ENCODE measurements at regions not wholly inside any gene's neighbourhood (a gene's known extent, or its start where the extent isn't known, plus 50 kb on each side); places are given as distances from the start of the nearest gene placed in this dataset.

DNA sequence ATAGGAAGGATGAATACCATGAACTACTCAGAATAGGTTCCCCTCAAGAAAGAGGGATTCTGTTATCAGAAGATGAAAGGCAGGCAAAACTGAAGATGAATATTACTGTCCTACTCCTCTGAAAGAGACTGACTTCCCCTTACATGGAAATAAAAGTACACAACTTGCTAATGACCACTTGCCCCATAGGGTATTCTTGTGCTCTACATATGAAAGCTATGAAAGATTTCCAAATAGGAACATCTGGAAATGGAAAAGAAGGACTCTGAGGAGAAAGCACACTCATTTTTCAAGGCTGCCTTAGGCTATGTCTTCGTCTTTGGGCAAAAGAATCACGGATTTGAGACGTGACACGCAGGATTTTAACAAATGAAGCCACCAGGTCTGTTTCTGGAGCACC, 170.1 kb upstream of the DAB1 start:
- TF ChIP-seq POLR2AphosphoS5 (IDR thresholded peaks at IDR 0.05; ENCODE audit: insufficient read depth in 1 of 2, low read depth in 1 of 2) (no peak), POLR2A (IDR thresholded peaks at IDR 0.05) (no peak)
- TF ChIP-seq, protein P1, sequence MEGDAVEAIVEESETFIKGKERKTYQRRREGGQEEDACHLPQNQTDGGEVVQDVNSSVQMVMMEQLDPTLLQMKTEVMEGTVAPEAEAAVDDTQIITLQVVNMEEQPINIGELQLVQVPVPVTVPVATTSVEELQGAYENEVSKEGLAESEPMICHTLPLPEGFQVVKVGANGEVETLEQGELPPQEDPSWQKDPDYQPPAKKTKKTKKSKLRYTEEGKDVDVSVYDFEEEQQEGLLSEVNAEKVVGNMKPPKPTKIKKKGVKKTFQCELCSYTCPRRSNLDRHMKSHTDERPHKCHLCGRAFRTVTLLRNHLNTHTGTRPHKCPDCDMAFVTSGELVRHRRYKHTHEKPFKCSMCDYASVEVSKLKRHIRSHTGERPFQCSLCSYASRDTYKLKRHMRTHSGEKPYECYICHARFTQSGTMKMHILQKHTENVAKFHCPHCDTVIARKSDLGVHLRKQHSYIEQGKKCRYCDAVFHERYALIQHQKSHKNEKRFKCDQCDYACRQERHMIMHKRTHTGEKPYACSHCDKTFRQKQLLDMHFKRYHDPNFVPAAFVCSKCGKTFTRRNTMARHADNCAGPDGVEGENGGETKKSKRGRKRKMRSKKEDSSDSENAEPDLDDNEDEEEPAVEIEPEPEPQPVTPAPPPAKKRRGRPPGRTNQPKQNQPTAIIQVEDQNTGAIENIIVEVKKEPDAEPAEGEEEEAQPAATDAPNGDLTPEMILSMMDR (IDR thresholded peaks at IDR 0.05) = no peak

Data from vagina (tissue), 2 donors.